HG03520 (cell line): ENCODE measurements at regions not wholly inside any gene's neighbourhood (a gene's known extent, or its start where the extent isn't known, plus 50 kb on each side); places are given as distances from the start of the nearest gene placed in this dataset.

ENCODE experiments used
- ATAC-seq: cut with Tn5 transposase; IDR thresholded peaks from one replicate; pipeline ENCODE4 v1.9.1; 2021; ENCODE audit warnings: mild to moderate bottlenecking, moderate library complexity; ENCODE audit not compliant: unreplicated experiment

DNA sequence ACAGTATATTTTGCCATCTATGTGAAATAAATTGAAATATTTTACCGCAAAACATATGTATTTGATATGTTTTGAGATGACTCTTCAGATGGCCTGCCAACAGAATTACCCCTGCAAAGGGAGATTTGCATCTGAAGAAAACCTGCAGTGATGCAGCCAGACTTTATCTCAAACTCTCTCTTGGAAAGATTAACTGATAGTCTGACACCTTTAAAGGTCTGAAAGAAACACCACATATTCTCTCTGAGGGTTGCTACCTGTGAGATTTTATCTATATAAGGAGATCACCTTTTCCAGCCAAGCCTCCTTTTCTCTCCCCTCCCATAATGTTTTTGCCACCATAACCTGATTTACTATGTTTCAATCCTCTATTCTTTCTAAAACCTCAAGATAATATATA, 1106.3 kb upstream of the IGFBP7 start:
- ATAC-seq, result no peak

DNA sequence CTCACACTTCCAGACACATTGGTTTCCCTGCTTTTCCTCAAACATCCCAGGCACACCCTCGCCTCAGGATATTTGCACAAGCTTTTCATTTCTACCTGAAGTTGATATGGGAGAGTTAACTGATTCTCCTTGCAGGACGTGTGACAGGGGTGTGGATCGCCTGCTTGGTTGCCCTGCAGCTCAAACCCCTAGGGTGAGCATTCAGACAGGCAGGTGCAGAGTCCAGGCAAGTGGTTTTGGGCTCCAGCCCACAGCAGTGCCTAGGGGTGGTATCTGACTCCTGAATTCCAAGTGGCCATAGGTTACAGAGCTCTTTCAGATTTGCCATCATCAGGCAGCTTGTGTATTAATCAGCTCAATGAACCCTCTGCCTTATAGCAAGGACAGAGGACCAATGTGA, 1104.2 kb upstream of the IGFBP7 start:
- ATAC-seq, result no peak

DNA sequence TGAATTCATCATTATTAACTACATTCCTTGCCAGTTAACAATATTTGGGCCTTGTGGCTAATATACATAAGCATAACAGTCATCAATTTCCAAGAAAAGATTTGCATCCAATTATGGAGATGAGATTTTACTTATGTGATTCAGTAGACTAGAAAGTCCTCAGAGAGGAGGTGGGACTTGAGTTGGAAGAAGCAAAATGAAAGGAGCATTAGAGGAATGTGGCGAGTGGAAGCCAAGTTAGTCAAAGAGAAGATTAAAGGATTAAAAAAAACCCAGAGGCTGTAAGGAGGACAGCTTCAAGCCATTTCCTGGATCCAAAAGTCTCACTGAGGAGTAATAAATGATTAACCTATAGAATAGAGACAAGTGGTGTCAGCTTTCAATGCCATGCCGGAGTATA, 1099.4 kb upstream of the IGFBP7 start:
- ATAC-seq, result no peak

DNA sequence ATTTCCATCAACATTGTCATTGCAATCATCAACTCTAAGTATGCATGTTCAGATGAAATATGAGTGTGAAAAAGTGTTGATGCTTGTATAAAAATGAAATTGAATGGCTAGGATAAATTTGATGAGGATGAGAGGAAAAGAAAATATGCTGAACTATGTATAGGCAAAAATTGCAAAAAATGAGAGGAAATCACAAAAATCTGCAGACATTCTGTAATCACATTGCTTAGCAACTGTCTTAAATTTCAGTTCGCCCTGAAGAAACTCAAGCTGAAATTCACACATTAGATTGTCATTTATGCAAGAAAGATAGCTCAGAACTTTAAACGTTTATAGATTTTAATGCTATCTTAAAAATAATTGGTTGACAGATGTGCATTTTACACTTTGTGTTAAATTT, 1098.8 kb upstream of the IGFBP7 start:
- no peak for ATAC-seq

DNA sequence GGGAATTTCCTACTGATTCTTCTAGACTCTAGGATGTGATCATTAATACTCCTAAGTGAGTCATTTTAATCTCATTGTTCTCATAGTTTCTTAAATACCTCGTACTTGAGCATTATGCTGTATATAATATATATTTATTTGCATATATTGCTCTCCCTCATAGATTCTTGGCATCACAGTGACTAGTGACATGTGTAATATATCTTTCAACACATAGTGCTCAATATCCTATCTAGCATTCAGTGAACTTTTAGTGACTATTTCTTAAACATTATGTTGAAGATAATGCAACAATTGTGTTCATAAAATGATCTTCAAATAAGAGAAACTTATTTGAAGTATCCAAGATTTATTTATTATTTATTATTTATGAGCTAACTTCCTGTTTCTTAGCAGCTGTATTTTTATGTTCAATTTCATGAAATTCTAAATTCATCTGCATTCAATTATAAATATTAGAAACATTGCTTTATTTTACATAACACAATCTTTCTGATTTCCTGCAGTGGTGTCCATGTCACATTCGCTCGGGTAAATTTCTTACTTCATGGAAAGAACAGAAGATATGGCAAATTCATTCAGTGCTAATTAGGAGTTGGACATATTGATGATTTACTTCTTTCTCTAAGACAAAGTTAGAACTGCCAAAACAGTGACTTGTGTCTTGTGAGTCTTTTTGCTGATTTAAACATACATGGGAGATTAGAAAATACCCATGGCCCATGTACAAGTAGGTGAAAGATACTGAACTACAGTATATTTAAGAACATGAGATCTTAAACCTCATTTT, 1095.5 kb upstream of the IGFBP7 start:
- ATAC-seq, result no peak

DNA sequence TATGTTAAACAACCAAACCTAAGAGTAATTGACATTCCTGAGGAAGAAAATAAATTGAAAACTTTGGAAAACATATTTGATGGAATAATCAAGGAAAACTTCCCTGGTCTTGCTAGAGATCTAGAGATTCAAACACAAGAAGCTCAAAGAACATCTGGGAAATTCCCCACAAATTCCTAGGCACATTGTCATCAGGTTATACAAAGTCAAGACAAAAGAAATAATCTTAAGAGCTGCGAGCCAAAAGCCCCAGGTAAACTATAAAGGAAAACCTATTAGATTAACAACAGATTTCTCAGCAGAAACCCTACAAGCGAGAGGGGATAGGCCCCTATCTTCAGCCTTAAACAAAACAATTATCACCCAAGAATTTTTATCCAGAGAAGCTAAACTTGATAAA, 1082.0 kb upstream of the IGFBP7 start:
- ATAC-seq, result no peak

DNA sequence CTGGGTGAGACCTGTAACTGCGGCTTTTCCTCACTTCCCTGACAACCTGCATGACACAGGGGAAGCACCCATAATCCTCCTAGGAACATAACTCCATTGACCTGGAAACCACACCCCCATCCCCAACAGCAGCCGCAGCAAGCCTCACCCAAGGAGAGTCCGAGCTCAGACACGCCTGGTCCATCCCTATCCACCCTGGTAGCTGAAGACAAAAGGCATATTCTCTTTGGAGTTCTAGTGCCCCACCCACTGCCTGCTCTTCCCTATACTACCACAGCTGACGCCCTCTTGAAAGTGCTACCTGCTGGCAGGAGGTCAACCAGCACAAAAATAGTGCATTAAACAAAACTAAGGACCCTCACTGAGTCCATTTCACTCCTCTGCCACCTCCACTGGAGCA, 1080.9 kb upstream of the IGFBP7 start:
- ATAC-seq, result no peak

DNA sequence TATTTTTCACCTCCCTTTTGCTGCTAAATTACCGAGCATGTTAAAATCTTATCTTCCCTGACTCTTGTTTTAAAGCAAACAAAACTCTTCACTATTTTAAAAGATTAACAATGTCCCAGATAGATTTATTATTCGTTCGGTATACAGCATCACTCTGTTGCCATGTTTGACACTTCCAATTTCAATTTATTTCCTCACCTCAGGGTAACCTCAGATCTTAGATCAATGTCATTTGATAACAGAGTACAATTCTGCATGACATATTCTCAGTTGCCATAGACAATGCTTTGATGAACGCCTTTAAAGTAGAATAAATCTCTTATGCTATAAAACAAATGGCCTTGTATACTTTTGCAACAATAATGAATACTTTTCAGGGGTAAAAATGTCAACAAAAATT, 1078.1 kb upstream of the IGFBP7 start:
- ATAC-seq, result no peak

DNA sequence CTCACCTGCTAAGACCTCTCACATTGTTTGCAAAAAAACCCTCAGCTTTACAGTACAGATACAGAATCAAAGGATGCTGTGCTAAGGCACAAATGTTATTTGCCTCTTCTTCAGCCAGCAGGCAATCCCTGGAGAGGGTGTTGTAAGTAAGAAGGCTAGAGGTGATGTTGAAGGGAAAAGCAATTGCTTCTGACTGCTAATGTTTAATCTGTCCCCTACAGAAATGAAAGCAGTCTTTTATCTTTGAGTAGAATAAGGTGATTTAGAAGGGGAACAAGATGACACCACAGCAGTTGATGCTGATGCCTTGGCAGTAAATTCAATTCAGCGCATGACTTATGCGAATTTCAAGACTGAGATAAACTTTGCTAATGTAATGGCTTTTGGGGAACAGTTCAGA, 1064.8 kb upstream of the IGFBP7 start:
- no peak for ATAC-seq

DNA sequence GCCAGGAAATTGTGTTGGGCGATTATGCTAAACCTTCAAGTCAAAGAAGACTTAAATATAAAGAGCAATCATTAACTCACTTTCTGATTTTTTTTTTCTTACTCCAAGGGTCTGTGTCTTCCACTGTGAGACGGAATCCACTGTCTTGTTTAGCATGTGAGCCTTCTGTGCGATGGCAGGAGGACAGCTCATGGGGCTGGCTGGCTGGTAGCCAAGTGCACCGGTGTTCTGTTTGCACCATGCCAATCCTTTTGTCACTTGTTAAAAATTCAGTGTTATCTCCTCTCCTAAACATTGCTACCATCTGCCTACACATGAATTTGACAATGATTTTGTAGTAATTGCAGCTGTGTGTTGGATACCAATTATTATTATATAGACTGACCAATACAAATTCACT, 1056.3 kb upstream of the IGFBP7 start:
- ATAC-seq, result no peak

DNA sequence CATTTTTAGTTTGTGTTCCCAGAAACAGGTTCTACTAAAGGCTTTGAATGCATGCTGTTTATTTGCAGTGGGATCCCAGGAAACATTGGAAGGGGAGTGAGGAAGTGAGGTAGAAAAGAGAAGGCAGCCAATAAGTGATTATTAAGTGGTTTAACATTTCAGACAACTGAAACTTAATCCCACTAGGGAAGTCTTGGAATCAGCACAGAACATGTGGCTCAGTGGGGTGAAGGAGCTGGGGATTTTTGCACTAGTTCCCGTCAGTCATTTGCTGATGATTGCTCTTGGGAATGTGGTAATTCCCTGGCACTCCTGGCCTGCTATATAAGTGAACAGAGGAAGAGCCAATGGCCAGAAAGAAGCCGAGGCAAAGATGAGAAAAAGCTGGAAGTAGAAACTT, 1053.0 kb upstream of the IGFBP7 start:
- no peak for ATAC-seq

DNA sequence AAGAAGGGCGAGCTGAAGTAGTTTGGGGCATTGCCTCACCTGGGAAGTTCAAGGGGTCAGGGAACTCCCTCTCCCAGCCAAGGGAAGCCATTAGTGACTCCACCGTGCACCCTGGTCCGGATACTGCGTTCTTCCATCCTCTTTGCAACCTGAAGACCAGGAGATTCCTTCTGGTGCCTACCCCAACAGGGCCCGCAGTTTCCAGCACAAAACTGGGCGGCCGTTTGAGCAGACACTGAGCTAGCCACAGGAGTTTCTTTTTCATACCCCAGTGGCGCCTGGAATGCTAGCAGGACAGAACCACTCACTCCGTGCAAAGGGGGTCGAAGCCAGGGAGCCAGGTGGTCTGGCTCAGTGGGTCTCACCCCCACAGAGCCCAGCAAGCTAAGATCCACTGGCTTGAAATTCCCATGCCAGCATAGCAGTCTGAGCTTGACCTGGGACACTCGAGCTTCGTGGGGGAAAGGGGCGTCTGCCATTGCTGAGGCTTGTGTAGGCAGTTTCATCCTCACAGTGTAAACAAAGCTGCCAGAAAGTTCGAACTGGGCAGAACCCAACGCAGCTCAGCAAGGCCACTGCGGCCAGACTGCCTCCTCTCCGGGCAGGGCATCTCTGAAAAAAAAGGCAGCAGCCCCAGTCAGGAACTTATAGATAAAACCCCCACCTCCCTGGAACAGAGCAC, 1039.4 kb upstream of the IGFBP7 start:
- no peak for ATAC-seq

DNA sequence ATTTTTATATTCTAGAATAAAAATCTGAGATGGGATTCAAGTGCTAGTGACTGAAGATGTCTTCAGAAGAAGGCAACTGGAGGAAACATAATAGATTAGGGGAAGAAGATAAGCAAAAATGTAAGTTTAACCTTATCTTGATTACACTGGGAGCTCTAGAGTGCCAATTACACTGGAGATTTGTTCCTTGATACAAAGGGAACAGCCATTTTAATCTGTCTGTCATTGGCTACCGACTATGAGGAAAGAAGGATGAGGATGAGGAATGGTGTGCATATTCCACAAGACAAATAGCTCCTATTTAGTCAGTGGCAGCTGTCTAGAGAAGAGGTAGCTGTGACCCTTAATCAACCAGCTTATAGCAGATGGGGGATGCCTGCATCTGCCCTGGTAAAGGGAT, 1034.5 kb upstream of the IGFBP7 start:
- no peak for ATAC-seq

DNA sequence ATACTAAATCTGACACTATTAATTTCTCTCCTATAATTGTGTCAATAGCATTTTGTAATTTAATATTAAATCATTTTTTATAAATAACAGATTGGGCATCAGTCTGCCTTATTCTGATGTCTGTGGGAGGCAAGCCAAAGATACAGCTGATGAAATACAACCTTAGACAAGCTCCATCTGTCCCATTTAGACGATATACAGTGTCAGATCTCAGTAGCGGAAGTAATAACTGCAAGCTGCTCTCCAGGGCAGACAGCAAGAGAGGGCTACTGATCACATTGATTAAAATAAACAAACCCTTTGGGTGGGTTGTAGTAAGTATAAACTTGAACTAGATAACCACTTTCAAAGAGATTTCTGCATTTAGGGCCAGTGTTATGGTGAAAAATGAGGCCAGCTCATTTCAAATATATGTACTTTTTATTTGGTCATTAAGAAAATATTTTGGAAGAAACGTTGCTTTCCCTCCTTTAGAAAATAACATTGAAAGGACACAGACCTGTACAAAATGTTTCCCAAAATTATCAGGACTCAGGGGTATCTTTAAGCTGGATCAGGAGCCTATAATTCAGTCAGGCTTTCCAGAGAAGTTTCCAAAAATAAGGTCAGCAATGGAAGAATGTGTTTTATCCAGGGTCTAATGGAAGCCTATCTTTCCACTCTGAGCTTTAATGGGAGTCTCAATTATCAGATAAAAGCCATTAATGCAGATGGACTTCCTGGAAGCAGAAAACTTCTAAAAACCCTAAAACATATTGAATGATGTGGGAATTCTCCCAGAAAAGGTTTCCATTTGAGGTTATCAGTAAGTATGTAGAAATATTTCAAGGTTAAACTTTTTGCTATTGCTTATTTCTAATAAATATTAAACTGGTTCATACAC, 1028.8 kb upstream of the IGFBP7 start:
- ATAC-seq, result no peak

DNA sequence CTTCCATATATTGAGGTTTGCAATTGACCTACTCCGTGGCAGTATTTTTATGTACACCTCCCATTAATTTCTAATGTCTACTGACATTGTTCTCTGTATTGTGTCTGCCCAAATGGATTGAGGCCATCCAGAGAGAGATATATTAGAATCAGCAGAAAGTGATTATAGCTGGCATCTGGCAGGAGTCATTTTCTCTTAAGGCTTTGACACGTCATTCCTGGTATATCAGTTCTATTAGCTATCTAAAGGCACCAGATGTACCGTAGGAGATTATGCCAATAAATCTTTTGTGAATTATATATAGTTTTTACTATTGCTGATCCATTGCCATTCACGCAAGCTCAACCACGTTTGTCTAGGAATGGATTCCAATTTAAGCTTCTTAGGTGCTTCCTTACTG, 1026.4 kb upstream of the IGFBP7 start:
- ATAC-seq, result no peak

DNA sequence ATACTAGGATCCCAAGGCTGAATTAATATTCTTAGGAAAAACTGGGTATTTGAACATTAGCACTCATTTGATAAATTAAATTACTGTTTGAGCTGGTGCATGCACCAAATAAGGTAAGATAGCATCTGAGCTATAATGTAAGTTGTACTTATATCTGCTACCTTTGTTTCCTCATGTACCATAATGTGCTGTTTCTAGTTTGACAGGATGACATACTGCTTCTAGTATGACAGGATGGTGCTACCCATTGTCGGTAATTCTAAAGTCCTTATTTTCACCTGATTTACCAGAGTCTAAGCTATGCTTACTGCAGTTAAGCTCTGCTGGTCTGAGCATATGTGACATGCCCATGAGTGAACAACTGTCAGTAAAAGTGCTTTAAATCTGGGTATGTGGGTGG, 1017.5 kb upstream of the IGFBP7 start:
- ATAC-seq, result no peak

DNA sequence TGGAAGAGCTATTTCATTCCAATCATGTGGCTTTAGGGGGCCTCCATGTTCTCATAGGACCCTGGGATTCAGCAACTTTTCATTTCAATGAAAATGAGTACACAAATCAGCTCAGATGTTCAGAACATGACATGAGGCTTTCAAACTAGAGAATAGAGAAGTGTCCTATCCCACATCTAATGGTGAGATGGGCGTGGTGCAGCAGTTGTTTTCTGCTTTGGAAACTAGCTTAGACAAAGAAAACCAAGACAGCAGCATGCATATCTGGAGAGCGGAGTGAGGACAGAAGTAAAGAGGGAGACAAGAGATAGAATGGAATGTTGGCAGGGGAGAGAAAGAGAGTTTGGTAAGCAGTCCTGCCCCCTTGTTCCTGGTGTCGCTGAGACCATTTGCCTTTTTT, 1009.1 kb upstream of the IGFBP7 start:
- ATAC-seq, result no peak

DNA sequence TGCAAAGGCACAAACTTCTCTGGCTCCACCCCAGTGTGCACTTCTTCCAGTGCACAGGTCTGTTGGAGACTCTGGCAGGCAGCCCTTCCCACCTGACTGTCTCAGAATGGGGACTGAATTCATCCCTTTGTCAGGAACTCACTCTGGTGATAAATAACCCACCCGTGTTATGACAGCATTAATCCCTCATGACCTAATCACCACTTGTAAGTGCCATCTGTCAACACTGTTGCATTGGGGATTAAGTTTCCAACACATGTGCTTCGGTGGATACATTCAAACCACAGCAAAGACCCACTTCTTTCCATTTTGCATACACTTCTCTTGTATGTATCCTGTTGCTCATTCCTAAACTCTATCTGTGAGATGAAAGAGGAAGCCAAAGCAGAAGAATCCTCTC, 1002.9 kb upstream of the IGFBP7 start:
- ATAC-seq, result no peak

DNA sequence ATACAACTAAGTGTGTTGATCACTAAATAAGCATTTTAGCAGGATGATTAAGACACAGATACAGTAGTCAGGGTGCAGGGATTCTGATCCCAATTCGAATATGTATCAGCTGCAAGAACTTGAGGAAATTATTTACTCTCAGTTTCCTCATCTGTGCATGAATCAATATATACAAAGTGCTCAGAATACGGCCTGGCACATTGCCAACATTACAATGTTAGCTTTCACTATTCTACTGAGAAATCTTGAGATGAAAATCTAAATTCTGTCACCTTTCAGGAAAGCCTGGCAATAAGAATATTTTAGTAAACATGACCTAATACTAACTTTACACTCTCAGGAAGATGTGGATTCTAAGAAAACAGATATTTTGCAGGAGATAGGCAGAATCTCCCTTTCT, 1001.6 kb upstream of the IGFBP7 start:
- ATAC-seq, result no peak

DNA sequence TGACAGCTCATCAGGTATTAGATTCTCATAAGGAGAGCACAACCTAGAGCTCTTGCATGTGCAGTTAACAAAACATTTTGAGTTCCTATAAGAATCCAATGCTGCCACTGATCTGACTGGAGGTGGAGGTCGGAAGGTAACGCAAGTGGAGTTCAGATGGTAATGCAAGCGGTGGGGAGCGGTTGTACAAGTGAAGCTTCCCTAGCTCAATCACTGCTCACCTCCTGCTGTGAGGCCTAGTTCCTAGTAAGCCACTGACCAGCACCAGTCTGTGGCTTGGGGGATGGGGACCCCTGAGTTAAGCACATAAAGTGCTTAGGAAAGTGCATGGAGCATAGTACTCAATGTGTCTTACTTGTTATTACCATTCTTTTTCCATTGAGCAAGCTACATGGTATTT, 983.2 kb upstream of the IGFBP7 start:
- no peak for ATAC-seq

DNA sequence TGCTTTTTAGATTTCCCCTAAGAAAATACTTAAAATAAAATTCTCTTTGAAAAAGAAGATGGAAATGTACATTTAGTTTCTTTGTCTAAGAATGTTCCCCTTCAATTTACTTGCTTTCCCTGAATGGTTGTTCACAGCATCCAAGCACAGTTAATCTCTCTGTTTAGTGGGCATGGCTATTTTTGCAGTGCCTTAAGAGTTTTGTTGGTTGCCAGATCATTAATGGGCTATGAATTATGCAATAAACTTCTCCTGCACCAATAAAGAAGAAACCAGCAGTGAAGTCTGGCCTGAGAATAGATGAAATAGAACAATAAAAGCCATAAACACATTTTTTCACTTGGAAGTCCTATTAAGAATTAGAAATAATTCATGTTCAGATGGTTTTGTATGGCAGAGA, 980.4 kb upstream of the IGFBP7 start:
- ATAC-seq, result no peak

DNA sequence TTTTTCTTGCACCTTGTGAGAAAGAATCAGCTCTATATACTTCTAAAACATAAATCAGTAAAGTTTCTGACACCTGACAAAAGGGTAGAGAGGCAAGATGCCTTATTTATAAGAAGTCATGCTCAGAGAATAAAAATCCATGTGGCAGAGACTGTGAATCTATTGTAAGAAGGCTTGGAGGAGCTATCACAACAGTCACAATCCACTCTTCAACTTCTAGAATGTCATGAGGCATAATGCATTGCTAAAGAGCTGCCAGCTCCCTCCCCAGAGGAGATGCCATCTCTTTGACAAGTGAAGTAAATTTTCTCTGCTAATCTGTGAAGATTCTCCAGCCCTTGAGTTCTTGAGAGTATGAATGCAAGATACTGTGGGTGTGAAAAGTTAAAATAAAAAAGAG, 971.2 kb upstream of the IGFBP7 start:
- ATAC-seq, result no peak
